SJCRH30 (cell line): ENCODE measurements at regions not wholly inside any gene's neighbourhood (a gene's known extent, or its start where the extent isn't known, plus 50 kb on each side); places are given as distances from the start of the nearest gene placed in this dataset.
"Not testable (repeated sequence)": the region's sequence is repeated elsewhere in the genome, so short reads cannot be mapped to it uniquely, and the experiment has no call there.

Experiments
- DNase-seq, 2 experiments: peaks; one replicate each; pipeline ENCODE4 v3.0.0-alpha.2; 2015 to 2020
- H3K27ac ChIP-seq: fragments of 250-450 bp; sonication (Bioruptor Pico); 2 replicates; pipeline ENCODE4 v1.5.1; 2020; ENCODE audit warnings: mild to moderate bottlenecking, moderate library complexity
- H3K27me3 ChIP-seq: fragments of 250-450 bp; sonication (Bioruptor Pico); 2 replicates; pipeline ENCODE4 v1.5.1; 2020; ENCODE audit warnings: mild to moderate bottlenecking, moderate library complexity
- H3K36me3 ChIP-seq: fragments of 250-450 bp; sonication (Bioruptor Pico); 2 replicates; pipeline ENCODE4 v1.5.1; 2020; ENCODE audit warnings: mild to moderate bottlenecking, moderate library complexity
- H3K4me1 ChIP-seq: fragments of 250-450 bp; sonication (Bioruptor Pico); 2 replicates; pipeline ENCODE4 v1.5.1; 2020; ENCODE audit warnings: mild to moderate bottlenecking, moderate library complexity
- H3K4me3 ChIP-seq: fragments of 250-450 bp; sonication (Bioruptor Pico); 2 replicates; pipeline ENCODE4 v1.5.1; 2020; ENCODE audit warnings: mild to moderate bottlenecking, moderate library complexity
- H3K9me3 ChIP-seq: fragments of 250-450 bp; sonication (Bioruptor Pico); replicated peaks from 2 replicates; pipeline ENCODE4 v1.5.1; 2020; ENCODE audit warnings: mild to moderate bottlenecking, moderate library complexity

DNA sequence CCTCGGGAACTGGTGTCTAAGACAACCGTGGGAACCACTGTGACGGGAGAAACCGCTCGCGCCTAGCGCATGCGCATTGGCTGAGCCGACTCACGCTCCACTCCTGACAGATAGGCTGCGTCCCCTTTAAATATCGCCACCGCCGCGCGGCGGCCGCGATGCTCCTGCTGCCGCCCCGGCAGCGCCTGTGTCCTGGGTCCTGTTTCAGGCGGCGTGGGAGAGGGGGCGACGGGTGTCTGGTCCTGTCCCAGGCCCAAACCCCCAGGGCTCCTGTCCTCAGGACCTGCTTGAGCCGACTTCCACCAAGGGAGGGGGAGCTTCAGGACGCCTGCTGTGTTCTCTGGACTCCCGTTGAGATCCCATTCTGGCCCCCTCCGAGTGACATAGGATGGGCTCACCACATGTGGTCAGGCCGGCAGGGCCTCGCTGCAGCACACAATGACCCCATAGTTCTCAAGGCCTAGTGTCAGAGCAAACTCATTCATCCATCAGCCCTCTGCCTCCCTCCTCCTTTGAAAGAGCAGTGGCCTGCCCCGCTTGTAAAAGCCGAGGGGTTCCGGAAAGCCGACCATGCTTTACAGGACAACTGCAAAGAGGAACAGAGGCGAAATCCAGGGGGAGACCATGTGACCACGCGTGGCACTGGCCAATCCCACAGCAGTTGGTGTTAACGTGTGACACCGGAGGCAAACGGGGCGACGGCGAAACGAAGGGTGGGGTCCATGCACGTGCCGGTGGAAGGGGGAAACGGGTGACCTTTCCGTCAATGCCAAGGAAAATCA is 710.0 kb upstream of the TPTE start:
- H3K4me1 ChIP-seq, H3K9me3 ChIP-seq, DNase-seq, H3K27ac ChIP-seq, H3K27me3 ChIP-seq, H3K36me3 ChIP-seq, H3K4me3 ChIP-seq: not testable (repeated sequence)

DNA sequence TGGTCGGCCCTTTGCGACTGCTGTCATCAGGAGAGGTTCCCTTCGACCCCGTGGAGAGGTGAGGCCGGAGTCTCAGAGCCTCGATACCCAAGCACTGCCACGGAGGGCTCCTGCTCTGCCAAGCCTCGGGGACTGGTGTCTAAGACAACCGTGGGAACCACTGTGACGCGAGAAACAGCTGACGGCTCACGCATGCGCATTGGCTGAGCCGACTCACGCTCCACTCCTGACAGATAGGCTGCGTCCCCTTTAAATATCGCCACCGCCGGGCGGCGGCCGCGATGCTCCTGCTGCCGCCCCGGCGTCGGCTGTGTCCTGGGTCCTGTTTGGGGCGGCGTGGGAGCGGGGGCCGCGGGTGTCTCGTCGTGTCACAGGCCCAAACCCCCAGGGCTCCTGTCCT is 708.9 kb upstream of the TPTE start:
- H3K27me3 ChIP-seq, H3K4me3 ChIP-seq, DNase-seq, H3K4me1 ChIP-seq, H3K27ac ChIP-seq, H3K9me3 ChIP-seq, H3K36me3 ChIP-seq: not testable (repeated sequence)

DNA sequence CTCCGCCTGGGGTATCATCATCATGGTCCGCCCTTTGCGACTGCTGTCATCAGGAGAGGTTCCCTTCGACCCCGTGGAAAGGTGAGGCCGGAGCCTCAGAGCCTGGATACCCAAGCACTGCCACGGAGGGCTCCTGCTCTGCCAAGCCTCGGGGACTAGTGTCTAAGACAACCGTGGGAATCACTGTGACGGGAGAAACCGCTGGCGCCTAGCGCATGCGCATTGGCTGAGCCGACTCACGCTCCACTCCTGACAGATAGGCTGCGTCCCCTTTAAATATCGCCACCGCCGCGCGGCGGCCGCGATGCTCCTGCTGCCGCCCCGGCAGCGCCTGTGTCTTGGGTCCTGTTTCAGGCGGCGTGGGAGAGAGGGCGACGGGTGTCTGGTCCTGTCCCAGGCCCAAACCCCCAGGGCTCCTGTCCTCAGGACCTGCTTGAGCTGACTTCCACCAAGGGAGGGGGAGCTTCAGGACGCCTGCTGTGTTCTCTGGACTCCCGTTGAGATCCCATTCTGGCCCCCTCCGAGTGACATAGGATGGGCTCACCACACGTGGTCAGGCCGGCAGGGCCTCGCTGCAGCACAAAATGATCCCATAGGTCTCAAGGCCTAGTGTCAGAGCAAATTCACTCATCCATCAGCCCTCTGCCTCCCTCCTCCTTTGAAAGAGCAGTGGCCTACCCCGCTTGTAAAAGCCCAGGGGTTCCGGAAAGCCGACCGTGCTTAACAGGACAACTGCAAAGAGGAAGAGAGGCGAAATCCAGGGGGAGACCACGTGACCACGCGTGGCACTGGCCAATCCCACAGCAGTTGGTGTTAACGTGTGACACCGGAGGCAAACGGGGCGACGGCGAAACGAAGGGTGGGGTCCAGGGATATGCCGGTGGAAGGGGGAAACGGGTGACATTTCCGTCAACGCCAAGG is 707.2 kb upstream of the TPTE start:
- H3K4me3 ChIP-seq, H3K27me3 ChIP-seq, DNase-seq, H3K4me1 ChIP-seq, H3K9me3 ChIP-seq, H3K27ac ChIP-seq, H3K36me3 ChIP-seq: not testable (repeated sequence)

DNA sequence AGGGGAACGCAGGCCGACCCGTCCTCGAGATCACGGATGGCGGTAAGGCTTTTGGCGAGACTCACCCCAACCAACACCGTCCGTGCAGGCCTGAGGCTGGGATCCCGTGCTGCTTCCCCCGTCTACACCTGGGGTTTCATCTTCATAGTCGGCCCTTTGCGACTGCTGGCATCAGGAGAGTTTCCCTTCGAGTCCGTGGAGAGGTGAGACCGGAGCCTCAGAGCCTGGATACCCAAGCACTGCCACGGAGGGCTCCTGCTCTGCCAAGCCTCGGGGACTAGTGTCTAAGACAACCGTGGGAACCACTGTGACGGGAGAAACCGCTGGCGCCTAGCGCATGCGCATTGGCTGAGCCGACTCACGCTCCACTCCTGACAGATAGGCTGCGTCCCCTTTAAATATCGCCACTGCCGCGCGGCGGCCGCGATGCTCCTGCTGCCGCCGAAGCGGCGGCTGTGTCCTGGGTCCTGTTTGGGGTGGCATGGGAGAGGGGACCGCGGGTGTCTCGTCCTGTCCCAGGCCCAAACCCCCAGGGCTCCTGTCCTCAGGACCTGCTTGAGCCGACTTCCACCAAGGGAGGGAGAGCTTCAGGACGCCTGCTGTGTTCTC is 706.1 kb upstream of the TPTE start:
- not testable (repeated sequence) for DNase-seq, H3K27ac ChIP-seq, H3K4me3 ChIP-seq, H3K4me1 ChIP-seq, H3K36me3 ChIP-seq, H3K27me3 ChIP-seq, H3K9me3 ChIP-seq

DNA sequence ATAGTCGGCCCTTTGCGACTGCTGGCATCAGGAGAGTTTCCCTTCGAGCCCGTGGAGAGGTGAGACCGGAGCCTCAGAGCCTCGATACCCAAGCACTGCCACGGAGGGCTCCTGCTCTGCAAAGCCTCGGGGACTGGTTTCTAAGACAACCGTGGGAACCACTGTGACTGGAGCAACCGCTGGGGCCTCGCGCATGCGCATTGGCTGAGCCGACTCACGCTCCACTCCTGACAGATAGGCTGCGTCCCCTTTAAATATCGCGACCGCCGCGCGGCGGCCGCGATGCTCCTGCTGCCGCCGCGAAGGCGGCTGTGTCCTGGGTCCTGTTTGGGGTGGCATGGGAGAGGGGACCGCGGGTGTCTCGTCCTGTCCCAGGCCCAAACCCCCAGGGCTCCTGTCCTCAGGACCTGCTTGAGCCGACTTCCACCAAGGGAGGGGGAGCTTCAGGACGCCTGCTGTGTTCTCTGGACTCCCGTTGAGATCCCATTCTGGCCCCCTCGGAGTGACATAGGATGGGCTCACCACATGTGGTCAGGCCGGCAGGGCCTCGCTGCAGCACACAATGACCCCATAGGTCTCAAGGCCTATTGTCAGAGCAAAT is 704.5 kb upstream of the TPTE start:
- H3K27me3 ChIP-seq, DNase-seq, H3K36me3 ChIP-seq, H3K27ac ChIP-seq, H3K4me1 ChIP-seq, H3K9me3 ChIP-seq, H3K4me3 ChIP-seq: not testable (repeated sequence)

DNA sequence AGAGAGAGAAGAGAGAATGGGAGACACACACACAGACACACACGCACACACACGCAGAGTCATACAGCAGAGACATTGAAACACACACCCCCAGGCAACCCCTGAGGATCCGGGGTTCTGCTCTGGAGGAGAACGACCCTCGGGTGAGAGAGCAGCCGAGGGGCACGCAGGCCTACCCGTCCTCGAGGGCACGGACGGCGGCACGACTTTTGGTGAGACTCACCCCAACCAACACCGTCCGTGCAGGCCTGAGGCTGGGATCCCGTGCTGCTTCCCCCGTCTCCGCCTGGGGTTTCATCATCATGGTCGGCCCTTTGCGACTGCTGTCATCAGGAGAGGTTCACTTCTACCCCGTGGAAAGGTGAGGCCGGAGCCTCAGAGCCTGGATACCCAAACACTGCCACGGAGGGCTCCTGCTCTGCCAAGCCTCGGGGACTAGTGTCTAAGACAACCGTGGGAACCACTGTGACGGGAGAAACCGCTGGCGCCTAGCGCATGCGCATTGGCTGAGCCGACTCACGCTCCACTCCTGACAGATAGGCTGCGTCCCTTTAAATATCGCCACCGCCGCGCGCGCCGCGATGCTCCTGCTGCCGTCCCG is 703.4 kb upstream of the TPTE start:
- DNase-seq, H3K9me3 ChIP-seq, H3K4me3 ChIP-seq, H3K27ac ChIP-seq, H3K4me1 ChIP-seq, H3K36me3 ChIP-seq, H3K27me3 ChIP-seq: not testable (repeated sequence)

DNA sequence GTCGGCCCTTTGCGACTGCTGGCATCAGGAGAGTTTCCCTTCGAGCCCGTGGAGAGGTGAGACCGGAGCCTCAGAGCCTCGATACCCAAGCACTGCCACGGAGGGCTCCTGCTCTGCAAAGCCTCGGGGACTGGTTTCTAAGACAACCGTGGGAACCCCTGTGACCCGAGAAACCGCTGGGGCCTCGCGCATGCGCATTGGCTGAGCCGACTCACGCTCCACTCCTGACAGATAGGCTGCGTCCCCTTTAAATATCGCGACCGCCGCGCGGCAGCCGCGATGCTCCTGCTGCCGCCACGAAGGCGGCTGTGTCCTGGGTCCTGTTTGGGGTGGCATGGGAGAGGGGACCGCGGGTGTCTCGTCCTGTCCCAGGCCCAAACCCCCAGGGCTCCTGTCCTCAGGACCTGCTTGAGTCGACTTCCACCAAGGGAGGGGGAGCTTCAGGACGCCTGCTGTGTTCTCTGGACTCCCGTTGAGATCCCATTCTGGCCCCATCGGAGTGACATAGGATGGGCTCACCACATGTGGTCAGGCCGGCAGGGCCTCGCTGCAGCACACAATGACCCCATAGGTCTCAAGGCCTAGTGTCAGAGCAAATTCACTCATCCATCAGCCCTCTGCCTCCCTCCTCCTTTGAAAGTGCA is 701.7 kb upstream of the TPTE start:
- not testable (repeated sequence) for H3K27me3 ChIP-seq, H3K9me3 ChIP-seq, H3K4me1 ChIP-seq, H3K4me3 ChIP-seq, H3K27ac ChIP-seq, DNase-seq, H3K36me3 ChIP-seq

DNA sequence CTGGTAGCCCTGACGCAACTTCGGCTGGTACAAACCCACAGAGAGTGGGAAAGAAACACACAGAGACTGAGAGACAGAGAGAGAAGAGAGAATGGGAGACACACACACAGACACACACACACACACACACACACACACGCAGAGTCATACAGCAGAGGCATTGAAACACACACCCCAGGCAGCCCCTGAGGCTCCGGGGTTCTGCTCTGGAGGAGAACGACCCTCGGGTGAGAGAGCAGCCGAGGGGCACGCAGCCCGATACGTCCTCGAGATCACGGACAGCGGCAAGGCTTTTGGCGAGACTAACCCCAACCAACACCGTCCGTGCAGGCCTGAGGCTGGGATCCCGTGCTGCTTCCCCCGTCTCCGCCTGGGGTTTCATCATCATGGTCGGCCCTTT is 700.8 kb upstream of the TPTE start:
- not testable (repeated sequence) for H3K4me1 ChIP-seq, H3K27me3 ChIP-seq, H3K27ac ChIP-seq, DNase-seq, H3K36me3 ChIP-seq, H3K4me3 ChIP-seq, H3K9me3 ChIP-seq

DNA sequence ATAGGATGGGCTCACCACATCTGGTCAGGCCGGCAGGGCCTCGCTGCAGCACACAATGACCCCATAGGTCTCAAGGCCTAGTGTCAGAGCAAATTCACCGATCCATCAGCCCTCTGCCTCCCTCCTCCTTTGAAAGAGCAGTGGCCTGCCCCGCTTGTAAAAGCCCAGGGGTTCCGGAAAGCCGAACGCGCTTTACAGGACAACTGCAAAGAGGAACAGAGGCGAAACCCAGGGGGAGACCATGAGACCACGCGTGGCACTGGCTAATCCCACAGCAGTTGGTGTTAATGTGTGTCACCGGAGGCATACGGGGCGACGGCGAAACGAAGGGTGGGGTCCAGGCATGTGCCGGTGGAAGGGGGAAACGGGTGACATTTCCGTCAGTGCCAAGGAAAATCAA is 699.9 kb upstream of the TPTE start:
- H3K27ac ChIP-seq, H3K4me3 ChIP-seq, H3K36me3 ChIP-seq, H3K27me3 ChIP-seq, H3K9me3 ChIP-seq, DNase-seq, H3K4me1 ChIP-seq: not testable (repeated sequence)

DNA sequence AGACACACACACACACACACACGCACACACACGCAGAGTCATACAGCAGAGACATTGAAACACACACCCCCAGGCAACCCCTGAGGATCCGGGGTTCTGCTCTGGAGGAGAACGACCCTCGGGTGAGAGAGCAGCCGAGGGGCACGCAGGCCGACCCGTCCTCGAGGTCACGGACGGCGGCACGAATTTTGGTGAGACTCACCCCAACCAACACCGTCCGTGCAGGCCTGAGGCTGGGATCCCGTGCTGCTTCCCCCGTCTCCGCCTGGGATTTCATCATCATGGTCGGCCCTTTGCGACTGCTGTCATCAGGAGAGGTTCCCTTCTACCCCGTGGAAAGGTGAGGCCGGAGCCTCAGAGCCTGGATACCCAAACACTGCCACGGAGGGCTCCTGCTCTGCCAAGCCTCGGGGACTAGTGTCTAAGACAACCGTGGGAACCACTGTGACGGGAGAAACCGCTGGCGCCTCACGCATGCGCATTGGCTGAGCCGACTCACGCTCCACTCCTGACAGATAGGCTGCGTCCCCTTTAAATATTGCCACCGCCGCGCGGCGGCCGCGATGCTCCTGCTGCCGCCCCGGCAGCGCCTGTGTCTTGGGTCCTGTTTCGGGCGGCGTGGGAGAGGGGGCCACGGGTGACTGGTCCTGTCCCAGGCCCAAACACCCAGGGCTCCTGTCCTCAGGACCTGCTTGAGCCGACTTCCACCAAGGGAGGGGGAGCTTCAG is 699.1 kb upstream of the TPTE start:
- H3K36me3 ChIP-seq, H3K27ac ChIP-seq, H3K4me1 ChIP-seq, H3K4me3 ChIP-seq, DNase-seq, H3K27me3 ChIP-seq, H3K9me3 ChIP-seq: not testable (repeated sequence)

DNA sequence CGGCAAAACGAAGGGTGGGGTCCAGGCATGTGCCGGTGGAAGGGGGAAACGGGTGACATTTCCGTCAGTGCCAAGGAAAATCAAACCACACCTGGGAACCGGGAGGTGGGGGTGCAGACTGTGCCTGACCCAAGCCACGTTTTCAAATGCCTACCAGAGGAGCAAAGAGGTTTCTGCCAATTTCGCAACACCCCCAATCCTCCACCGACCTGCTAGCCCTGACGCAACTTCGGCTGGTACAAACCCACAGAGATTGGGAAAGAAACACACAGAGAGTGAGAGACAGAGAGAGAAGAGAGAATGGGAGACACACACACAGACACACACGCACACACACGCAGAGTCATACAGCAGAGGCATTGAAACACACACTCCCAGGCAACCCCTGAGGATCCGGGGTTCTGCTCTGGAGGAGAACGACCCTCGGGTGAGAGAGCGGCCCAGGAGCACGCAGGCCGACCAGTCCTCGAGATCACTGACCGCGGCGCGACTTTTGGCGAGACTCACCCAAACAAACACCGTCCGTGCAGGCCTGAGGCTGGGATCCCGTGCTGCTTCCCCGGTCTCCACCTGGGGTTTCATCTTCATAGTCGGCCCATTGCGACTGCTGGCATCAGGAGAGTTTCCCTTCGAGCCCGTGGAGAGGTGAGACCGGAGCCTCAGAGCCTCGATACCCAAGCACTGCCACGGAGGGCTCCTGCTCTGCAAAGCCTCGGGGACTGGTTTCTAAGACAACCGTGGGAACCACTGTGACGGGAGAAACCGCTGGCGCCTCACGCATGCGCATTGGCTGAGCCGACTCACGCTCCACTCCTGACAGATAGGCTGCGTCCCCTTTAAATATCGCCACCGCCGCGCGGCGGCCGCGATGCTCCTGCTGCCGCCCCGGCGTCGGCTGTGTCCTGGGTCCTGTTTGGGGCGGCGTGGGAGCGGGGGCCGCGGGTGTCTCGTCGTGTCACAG is 697.9 kb upstream of the TPTE start:
- not testable (repeated sequence) for H3K27me3 ChIP-seq, H3K36me3 ChIP-seq, H3K4me1 ChIP-seq, DNase-seq, H3K27ac ChIP-seq, H3K9me3 ChIP-seq, H3K4me3 ChIP-seq

DNA sequence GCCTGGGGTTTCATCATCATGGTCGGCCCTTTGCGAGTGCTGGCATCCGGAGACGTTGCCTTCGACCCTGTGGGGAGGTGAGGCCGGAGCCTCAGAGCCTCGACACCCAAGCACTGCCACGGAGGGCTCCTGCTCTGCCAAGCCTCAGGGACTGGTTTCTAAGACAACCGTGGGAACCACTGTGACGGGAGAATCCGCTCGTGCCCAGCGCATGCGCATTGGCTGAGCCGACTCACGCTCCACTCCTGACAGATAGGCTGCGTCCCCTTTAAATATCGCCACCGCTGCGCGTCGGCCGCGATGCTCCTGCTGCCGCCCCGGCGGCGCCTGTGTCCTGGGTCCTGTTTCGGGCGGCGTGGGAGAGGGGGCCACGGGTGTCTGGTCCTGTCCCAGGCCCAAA is 690.6 kb upstream of the TPTE start:
- not testable (repeated sequence) for H3K4me3 ChIP-seq, H3K4me1 ChIP-seq, DNase-seq, H3K9me3 ChIP-seq, H3K36me3 ChIP-seq, H3K27ac ChIP-seq, H3K27me3 ChIP-seq

DNA sequence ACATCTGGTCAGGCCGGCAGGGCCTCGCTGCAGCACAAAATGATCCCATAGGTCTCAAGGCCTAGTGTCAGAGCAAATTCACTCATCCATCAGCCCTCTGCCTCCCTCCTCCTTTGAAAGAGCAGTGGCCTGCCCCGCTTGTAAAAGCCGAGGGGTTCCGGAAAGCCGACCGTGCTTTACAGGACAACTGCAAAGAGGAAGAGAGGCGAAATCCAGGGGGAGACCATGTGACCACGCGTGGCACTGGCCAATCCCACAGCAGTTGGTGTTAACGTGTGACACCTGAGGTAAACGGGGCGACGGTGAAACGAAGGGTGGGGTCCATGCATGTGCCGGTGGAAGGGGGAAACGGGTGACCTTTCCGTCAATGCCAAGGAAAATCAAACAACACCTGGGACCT is 688.6 kb upstream of the TPTE start:
- not testable (repeated sequence) for H3K27ac ChIP-seq, H3K9me3 ChIP-seq, H3K36me3 ChIP-seq, DNase-seq, H3K4me1 ChIP-seq, H3K27me3 ChIP-seq, H3K4me3 ChIP-seq
